ENCODE measurements at regions not wholly inside any gene's neighbourhood (a gene's known extent, or its start where the extent isn't known, plus 50 kb on each side); places are given as distances from the start of the nearest gene placed in this dataset.

DNA sequence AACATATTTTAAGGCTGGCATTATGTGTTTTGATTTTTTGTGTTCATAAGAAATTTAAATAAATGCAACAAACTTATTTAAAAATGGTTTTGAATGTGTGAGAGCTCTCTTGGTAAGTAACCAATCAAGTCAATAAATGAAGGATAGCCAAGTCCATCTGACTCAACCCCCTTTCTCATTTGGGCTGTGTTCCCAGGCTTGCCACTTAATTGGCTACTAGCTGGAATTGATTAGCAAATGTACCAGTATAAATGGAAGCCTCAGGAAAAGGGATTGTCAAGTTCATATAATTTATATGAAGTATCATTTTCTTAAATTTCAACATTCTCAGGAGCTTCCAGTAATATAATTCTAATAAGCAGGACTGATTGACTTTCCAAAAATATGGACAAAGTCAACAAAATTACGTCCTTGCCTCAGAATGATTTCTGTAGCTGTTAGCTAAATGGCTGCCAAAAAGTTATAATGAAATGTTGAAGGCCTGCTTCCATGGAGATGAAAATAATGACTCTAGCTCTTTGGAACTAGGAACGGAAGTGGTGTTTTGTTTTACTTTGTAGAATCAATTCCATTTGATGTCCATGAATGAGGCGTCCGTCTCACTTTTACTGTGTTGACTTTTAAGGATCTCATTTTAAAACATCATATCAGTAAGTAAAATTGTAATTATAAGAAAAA lies 614.9 kb downstream of the CDH26 start:
- no peak for DNase-seq (ENCODE audit: low read depth in 2 of 2)

DNA sequence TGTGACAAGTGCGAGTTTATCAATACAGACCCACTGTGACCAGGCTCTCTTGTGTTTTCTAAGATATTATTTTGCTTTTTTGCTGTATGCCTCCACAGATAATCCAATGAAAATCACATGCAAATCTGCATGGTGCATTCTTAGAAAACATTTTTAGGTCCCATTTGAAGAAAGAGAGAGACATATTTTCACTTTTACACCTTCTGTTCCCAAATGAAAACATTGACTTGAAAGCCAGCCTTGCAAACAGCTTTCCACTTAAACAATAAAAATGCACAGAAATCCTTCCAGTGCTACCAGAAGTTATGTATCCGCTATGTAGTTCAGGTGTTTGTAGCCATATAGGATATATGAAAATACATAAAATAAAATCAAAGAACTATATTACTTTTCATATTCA lies 618.0 kb downstream of the CDH26 start:
- DNase-seq (ENCODE audit: low read depth in 2 of 2), result no peak

DNA sequence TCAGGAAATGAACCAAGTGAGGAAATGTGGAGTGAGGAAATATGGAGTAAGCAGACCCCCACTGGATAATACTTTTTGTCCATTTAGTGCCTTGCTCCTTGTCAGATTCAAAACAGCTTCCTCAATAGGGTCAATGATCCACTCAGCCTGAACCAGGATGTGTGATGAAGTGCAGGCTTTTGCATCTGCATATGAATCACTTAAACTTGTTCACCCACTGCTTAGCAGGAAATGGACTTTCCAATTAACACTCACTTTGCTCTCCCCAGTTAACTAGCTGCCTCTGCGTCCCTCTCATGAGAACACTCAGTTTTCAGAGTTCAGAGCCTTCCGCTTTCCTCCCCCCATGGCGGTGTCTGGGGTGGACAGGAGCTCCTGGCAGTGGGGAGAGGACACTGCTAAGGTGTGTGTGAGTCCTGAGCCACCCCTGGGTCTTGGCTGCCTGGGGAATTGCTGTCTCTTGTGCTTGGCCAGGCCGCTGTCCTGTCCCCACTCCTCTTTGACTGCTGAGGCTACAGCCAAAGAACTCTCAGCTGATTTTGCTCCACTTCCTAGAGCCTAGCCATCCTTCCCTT lies 621.8 kb downstream of the CDH26 start:
- no peak for DNase-seq (ENCODE audit: low read depth in 2 of 2)

DNA sequence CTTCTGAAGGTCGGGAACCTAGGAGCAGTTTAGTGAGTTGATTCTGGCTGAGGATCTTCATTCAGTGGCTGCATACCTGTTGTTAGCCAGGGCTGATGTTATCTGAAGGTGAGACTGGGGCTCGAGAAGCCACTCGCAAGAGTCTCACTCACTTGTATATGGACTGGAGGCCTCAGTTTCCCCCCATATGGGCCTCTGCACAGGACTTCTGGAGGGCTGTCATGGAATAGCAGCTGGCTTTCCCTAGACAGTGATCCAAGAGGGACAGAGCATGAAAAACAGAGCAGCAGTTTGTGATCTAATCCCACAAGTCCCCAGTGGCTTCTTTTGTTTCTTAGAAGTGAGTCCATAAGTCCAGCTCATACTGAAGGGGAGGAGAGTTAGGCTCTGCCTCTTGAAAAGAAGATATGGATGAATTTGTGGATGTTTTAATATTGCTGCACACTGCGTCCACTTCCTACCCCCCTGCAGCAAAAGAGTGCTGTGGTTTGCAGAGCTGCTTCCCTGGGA lies 623.4 kb downstream of the CDH26 start:
- DNase-seq (ENCODE audit: low read depth in 2 of 2), result no peak

DNA sequence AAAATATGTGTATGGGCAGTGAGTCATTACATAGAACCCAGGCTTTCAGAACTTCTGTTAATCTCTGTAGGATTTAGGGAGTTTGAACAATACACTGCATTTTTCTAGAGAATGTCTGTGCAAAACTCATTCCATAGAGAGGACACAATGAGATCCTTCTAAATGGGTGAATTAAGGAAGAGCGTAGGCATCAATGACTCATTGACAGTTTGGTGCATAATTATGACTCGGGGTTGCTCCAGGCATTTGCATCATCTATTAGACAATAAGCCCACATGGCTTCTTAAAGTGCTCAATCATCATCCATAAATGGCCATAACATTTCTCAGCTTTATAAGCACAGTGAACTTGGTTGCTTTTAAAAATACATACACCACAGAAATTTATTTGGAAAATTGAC lies 625.5 kb downstream of the CDH26 start:
- peak; percentile 9 for DNase-seq (ENCODE audit: low read depth in 2 of 2)

DNA sequence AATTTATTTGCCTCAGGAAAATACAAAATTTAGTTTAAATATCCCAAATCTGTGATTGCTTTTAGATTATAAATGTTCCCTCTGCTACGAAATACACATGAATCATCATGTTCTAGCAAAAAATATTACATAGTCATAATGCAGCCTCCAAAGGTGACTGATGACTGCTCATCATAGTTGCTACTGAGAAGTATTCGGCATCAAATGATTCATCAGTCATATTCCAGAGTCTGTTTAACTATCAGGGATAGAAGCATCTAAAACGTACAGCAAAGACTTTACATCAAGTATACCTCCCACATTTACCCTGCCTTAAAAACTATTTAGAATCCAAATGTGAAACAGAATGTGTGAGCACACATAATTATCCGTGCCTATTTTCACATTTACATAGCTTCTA lies 626.0 kb downstream of the CDH26 start:
- DNase-seq (ENCODE audit: low read depth in 2 of 2), result no peak

DNA sequence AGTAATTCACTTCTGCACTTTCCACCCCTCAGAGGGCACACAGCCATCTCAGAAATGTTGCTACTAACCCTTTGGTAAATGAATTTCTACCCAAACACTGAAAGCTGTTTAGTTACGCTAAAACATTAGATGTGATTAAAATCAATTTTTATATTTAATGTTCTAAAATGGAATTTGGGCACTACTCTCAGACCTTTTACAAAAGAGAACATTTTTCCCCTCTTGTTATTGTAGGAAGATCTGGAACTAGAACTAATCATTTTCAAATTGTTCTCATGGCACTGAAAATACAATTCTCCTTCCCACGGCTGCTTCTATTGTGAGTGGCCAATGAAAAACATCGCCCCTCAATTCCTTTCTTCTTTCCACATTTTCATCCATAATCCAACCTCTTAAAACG lies 627.4 kb downstream of the CDH26 start:
- no peak for DNase-seq (ENCODE audit: low read depth in 2 of 2)

DNA sequence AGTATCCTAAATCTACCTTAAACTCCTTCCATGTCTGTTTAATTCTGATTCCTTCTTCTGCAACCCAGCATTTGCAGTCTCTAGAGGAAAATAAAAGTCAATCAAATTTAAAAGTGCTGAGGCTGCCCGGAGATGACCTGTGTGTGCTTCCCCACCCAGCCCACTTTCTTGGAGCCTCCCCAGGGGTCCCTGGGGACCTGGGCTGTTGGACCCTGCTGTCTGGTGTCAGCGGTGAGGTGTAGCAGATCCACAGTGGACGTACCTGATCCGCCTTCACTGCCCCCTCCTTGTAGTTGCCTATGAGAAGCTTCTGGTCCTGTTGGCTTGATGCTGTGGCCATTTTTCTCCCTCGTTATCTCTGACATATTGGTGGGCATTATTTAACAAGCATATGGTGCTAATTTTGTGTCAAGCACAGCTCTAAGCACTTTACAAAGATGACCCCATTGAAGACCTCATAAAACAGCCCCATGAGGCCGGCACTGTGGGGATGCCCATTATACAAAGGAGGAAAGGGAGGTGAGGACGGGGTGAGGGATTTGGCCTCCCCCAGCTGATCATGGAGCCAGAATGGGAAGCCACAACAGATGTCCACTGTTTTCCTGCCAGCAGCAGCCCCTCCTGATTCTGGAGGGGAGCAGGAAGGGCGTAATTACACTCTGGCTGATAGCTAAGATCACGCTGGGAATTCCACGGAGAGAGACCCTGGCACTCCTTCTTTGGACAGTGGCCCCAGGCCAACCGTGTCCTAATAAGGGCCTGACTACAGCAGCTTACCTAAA lies 628.2 kb downstream of the CDH26 start:
- DNase-seq (ENCODE audit: low read depth in 2 of 2), result no peak

DNA sequence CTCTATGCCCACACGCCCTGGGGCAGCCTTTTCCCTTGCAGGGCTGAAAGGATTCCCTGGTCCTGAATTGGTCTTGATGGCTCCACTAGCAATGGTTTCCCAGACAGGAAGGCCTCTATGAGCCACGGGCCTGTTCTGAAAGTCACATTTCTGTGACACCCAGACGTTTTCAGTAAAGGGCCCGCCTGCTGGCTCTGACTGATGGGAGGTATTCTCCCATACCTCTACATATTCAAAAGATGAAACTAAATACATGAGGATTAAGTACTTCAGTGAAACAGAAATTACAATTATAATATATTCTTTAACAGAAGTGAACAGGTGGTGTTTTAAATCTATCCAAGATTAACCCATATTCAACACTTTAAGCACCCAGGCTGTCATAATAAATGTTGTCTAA lies 629.8 kb downstream of the CDH26 start:
- DNase-seq (ENCODE audit: low read depth in 2 of 2), result no peak

DNA sequence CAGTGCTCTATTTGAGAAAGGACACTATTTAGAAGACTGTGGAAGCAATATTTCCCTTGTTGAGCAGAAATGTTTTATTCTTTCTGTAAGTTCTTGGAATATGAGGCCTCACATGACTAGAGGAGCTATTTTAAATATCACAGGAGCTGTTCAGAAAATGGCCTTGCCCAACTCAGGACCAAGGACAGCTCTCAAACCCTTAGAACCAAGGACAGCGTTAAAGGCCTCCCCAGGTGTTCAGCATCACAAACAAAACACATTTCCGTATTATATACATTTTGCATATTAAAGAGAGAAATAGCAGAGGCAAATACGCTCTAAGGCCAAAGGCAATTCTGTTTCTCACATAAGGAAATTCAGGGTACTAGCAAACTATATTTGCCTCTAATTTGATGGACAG lies 631.4 kb downstream of the CDH26 start:
- DNase-seq (ENCODE audit: low read depth in 2 of 2), result peak; percentile 3 to 13

DNA sequence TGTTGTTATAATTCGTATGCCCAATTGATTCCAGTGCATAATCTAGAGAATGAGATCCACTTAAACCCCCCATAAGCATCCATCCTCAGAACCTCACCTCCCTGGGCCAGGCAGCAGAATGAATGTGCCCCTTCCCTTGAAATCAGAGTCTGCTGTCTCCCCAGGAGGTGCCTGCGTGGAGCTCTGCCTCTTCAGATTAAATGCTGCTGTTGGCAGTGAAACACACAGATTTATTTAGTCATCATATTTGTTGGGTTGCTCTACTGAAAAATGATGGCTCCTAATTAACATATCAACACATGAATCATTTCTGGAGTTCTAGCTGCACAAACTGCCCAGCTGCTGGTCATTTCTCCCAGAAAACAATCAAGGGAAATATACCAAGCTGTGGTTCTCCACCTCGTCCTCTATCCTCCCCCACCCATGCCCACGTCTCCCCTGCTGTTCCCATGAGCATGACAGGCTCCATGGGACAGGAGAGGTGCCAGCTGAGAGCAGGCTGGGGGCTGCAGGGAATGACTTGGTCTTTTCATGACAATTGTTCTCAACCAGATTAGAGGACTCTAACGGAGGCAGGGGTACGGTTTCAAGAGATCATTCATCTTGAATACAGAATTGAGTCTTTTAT lies 633.1 kb downstream of the CDH26 start:
- no peak for DNase-seq (ENCODE audit: low read depth in 2 of 2)

DNA sequence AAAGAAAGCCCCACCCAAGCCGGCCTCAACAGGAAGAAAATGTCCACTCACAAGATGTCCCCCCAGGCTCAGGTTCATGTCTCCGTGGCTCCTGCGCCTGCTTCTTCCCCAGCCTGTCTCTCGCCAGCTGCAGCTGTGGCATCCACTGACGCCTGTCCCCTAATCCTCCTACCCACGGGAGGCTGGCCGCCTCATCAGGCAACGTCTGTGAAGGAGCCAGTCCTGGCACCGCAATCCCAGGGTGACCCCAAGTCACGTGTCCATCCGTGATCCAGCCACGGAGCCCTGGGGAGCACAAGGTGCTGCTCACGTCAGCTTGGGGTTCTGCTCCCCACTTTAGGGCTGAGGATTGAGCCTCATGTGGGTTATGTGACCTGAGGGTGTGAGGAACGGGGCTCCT lies 640.3 kb downstream of the CDH26 start:
- no peak for DNase-seq (ENCODE audit: low read depth in 2 of 2)

DNA sequence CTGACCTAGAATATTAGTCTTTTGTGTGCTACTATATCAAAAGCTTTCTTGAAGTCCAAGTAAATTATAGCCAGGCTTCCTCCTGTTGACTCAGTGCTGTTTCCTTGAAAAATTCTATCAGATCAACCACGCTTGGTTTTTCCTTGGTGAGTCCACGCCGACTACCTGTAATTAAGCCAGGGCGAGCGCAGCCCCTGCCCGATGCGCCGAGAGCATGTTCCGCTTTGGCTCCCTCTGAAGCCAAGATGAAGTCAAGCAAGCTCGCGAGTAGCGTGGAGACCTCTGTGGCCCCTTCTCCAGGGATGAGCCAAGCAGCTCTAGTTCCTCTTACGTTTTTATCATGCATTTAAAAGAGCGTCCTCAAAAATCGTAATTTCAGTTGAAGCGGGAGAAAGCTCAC lies 641.2 kb downstream of the CDH26 start:
- no peak for DNase-seq (ENCODE audit: low read depth in 2 of 2)

DNA sequence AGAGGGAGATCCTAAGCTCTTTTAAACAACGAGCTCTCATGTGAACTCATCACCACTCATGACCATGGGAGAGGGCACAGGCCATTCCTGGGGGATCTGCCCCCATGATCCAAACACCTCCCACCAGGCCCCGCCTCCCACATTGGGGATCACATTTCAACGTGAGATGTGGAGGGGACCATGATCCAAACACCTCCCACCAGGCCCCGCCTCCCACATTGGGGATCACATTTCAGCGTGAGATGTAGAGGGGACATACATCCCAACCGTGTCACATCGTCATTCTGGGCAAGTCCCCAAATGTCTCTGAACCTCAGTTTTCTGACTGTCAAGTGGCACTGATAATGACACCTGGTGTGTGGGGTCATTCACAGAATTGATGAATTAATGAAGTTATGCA lies 641.8 kb downstream of the CDH26 start:
- no peak for DNase-seq (ENCODE audit: low read depth in 2 of 2)

DNA sequence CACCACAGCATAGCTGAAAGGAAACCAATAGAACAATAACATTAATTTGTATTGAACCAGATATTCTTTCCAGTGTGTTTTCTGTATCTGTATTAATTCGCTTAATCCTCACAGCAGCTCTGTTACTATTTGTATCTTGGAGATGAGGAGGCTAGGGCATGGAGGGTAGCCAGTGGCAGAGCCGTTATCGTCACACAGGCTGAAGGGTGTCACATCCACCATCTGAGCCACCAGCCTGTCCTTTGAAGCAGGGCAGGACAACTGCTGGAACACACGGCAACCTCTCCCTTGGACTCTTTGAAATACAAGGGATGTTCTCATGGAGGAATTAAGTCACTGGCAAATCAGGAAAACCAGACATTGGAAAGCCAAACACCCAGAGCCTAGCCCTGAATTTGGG lies 628.0 kb upstream of the CDH4 start:
- no peak for DNase-seq (ENCODE audit: low read depth in 2 of 2)

DNA sequence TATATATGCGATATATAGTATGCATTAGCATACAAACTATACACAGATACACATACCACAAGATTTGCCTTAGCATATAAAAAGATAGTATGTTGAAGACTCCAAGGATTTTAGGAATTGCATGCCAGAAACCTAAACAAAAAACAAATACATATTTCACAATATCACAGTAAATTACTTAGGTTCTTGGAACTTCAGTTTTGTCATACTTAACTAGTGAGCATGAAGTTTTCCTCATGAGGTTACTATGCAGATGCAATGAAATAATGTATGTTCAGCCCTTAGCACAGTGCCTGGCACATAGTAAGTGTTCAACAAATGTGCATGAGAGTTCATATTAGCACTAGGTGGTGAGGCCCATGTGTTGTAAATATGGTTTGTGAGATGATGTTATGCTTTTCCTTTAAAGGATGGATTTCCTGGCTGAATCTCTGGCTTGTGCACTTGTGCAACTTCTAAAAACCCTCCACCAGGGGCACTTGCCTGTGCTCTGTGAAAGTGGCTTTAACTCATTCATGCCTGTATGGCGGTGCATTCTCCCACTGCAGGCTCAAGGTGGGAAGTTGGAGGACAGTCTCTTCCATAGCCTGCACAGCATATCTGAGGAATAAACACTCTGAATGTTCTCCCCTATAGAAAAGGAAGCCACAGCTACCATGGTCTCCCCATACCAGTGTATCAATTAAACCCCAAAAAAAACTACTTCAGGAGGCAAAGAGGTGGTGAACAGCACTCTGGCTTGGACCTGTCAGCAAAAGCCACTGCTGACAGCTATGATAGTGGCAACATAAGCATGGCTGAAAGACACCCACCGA lies 624.1 kb upstream of the CDH4 start:
- no peak for DNase-seq (ENCODE audit: low read depth in 2 of 2)

DNA sequence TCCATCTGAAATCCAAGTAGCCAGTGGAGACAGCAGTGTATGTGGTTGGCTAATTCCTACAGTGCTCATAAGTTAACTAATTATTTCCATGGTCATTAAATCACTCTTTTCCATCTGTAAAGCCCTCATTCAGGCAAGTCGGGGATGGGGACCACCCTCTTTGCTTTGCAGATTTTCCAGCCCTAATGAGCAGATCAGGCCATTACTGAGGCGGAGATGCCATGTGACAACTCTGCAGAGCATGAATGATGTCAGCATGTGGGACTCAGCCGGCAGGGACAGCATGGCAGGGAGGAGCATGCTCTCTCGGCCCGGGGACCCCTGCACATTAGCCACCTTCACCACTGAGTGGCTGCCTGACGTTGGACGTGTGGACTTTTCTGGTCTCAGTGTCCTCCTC lies 623.3 kb upstream of the CDH4 start:
- DNase-seq (ENCODE audit: low read depth in 2 of 2), result no peak

DNA sequence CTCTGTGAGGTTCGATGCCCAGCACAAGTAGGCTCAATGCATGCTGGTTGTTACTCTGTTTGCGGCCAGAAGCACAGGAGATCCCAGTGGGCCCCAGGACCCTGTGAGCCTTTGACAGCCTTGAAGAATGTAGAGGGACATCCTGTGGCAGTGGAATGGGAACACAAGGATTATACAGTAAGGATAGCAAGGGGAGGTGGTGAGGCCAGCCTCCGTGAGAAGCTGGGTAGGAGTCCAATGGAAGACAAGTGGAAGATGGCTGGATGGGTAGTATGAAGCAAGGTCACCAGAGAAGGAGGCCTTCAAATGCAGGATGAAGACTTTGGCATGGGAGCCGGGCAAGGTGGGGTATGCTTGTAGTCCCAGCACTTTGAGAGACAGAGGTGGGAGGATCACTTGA lies 622.9 kb upstream of the CDH4 start:
- DNase-seq (ENCODE audit: low read depth in 2 of 2), result no peak

DNA sequence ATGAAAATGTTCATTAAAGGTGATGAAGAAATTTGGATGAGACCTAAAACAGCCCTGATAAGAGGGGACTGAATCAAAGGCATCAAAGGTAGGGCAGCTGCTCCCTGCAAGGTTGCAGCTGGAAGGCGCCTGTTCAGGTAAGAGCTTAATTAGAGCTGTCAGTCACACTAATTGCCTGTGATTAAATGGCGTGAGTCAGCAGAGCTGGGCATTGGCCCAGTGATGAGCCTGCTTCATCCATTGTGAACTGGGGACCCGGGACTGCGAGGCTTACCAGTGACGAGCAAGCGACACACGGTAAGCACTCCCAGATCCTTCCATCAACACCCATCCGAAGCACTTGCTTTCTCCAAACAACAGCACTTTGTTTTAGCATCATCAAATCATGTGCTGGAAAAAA lies 621.5 kb upstream of the CDH4 start:
- DNase-seq (ENCODE audit: low read depth in 2 of 2), result no peak

DNA sequence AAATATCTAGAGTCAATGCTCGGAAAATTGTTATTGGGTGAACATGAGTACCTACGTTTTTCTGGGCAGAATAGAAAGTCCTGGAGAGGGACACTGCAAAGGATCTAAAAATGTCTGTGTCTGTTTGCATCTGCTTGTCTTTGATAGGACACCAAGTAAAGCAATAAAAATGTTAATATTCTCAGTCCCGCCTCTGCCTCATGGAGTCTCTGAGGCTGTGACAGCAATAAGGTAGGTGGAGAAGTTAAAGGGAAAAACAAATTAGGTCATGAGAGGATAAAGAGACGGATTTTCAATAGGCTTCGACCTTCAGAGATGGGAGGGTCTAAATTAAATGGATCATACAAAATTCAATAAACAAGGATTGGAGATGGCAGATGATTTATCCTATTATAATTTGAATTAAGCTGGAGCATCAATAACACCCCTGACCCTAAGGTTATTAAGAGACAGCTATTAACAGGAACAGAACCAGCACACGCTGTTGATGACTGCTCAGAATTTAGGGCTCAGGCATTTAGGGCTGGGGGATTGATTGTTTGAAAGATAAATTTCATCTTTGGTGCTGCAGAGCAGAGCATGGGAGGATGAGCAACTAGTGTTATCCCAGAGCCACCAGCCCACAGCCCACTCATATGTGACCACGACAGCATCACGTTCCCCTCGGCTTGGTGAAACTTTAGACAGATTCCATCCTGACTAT lies 620.3 kb upstream of the CDH4 start:
- no peak for DNase-seq (ENCODE audit: low read depth in 2 of 2)
